SHP77 treated with DMSO at 0.1 percent for 48 hours (cell line): ENCODE measurements at regions not wholly inside any gene's neighbourhood (a gene's known extent, or its start where the extent isn't known, plus 50 kb on each side); places are given as distances from the start of the nearest gene placed in this dataset.
"Not testable (repeated sequence)": the region's sequence is repeated elsewhere in the genome, so short reads cannot be mapped to it uniquely, and the experiment has no call there.

Experiments
- DNase-seq: peaks from one replicate; lab custom pipeline; 2025; lab: John Stamatoyannopoulos, UW

GRCh38 chr18:10120622-10121021, 206.8 kb downstream of the VAPA start:
- DNase-seq = no peak

DNA sequence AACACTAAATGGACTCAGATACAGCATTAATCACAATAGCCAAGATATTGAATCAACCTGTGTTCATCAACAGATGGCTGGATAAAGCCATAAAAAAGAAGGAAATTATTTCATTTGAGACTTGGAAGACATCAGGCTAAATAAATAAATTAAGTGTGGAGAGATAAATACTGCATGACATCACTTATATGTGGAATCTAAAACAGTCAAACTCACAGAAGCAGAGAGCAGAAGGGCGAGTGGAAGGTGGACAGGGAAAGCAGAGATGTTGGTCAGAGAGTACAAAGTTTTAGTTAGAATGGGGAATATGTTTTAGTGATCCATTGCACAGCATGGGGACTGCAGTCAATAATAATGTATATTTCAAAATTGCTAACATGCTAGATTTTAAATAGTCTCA, 207.2 kb downstream of the VAPA start:
- no peak for DNase-seq

- DNase-seq = peak; percentile 78
These were observed 208.1 kb downstream of the VAPA start for GRCh38 chr18:10121786-10122515.

DNA sequence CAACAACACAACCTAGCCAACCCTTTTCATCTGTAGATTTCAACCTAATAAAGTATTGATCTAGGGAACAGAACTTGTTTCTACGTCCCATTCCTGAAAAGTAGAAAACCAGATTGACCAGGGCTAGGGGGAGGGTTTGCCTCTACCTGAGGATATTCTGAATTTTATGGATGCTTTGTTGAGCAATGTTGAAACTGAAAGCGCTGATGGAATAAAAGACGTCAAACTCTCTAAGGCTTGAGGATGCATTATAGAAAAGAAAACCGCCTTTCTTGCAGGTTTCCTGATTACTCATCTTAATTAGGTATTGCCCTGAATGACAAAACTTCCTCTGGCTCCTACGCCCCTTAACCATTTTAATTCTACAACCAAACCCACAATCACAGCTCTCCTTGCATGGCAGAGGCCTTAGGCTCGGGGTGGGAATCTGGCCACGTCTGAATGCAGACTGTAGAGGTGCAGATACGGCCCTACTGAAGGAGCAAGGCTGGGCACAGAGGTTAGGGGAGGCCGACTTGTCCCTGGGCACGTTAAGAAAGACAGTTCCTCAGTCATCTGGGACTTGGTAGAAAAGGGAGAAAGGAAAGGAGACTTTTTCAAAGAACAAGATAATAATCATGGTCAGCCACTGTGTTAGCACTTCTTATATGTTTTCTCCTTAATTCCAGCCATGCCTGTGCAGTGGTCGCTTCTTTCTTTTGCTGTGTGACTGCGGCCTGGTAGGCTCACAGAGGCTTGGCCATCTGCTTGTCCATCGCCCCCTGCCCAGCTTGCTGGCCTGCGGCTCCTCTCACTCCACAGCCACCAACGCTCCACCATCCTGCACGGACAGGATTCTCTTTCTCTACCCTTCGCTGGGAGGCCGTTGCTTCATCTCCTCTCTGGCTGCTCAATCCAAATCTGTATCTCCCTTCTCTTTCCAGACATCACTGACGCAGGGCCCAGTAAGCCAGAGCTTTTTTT, 209.5 kb downstream of the VAPA start:
- no peak for DNase-seq

DNA sequence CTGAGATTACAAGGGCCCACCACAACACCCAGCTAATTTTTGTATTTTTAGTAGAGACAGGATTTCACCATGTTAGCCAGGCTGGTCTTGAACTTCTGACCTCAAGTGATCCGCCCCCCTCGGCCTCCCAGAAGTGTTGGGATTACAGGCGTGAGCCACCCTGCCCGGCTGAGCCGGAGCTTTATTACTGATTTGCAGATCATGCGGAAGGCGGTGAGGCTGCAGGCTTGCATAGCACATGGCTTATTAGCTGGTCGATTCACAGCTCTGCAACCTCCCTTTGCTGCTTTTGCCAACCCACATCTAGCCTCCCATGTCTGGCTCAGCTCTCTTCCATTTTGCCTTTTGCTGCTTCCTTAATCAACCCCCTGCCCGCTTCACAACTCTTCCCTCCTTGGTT, 210.3 kb downstream of the VAPA start:
- DNase-seq = no peak

- no peak for DNase-seq
These were observed 210.7 kb downstream of the VAPA start for GRCh38 chr18:10124557-10124956.

GRCh38 chr18:10124967-10125366, 211.2 kb downstream of the VAPA start:
- no peak for DNase-seq

GRCh38 chr18:10127729-10128128, 213.9 kb downstream of the VAPA start:
- DNase-seq = no peak

DNA sequence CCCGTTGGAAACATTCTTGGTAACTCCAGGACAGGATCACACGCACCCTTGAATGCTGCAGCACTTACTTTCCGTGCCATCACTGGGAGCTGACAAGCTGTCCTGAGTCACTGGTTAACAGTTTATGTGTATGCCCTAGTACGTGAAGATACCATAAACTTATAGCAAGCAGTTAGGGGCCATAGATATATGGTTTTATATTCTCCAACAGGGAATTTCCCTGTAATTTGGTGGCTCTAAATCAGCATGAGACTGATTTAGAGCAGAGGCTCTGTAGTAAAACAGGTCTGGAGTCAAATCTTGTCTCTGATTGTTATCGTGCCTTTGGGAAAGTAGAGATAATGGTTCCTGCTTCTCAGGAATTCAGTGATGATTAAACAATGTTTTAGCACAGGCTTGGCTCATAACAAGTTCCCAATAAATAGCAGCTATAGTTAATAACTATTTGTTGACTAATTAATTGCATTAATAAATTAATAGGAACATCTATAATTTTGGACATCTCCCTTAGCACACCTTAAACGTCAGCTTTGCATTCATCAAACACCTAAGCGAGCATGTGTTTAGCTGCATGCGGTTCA, 215.2 kb downstream of the VAPA start:
- no peak for DNase-seq

- DNase-seq = no peak
These were observed 216.8 kb downstream of the VAPA start for GRCh38 chr18:10130606-10131005.

- no peak for DNase-seq
These were observed 217.3 kb downstream of the VAPA start for GRCh38 chr18:10131081-10131459.

DNA sequence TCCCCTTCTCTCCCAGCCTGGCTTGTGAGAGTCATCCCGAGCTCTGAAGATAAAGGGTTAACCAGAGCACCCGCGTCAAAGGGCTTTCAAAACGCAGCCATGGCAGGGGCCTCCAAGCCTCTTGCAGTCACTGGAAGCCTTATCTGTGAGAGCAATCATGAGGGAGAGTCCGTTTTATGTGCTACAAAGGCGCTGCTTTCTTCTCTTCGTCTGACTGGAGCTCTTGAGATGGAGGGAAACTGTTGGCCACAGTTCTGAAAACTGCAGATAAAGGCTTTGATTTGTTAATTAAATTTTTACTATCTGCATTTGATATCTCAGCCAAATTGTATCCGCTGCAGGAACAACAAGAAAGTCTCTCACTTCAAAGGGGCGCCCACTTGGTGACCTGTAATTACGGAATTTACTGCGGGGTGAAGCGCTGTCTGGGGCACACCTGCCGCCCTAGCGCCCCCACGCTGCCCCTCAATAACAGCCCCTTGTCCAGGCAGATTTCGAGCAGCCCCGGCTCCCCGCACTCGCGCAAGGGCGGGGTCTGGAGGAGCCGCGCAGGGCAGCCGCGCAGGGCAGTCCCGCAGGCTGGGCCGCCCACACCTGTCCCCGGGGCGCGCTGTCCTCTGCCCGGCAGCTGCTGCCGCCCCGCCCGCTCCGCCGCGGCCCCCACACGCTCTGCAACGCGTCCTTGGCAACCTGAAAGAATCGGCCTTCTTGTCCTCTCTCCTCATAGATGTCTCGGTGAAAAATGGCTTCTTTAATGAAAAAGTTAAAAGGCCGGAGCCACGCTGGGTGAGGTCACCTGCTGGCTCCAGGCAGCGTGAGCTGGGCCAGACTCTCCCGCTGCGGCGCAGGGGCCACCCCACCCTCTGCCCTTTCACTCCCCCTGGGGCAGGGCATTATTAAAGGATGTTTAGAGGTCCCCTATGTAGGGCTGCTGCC, 217.9 kb downstream of the VAPA start:
- no peak for DNase-seq

- DNase-seq = no peak
These were observed 219.7 kb downstream of the VAPA start for GRCh38 chr18:10133516-10133915.

- no peak for DNase-seq
These were observed 220.4 kb downstream of the VAPA start for GRCh38 chr18:10134204-10134603.

DNA sequence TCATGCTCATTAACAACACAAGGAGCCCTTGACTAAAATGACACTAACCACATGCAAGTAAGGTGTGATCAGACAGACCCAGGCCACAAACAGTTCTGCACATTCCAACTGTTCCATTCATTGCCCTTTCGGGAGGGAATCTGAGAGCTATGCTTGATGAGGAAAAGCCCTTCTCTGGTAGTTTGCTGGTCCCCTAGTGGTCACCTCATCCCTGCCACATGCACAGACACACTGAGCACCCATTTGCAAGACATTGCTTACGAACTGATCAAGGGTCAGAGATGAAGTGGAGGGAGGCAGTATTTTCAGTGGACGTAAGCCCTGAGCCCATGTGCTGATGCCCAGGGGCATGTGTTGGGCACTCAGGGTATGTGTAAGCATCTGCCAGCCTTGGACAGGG, 220.9 kb downstream of the VAPA start:
- not testable (repeated sequence) for DNase-seq

DNA sequence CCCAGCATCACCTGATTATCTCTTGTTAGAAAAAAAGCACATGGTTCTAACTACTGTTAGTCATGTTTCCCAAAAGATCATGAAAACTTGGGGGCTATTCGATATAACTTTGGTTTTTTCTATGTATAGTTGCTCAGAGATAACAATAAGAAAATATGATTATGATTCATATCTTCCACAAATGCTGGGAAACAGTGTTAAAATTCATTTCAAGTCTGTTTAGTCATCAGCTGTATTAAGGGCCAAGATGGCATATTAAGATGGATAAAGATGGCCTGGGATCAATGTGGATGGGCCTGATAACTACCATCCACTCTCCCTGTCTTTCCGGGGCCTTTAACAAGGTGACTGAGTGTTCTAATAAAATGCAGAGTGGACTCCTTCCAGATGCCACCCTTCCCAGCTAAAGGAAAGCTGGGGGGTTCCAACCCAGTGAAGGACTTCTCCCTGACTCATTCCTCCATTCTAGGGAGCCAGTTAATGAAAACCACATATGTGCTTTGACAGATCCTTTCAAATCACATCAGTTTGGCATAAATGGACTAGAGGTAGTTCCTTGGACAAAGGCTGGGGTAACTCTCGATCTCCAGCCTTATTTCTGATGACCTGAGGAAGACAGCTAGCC, 221.6 kb downstream of the VAPA start:
- no peak for DNase-seq

DNA sequence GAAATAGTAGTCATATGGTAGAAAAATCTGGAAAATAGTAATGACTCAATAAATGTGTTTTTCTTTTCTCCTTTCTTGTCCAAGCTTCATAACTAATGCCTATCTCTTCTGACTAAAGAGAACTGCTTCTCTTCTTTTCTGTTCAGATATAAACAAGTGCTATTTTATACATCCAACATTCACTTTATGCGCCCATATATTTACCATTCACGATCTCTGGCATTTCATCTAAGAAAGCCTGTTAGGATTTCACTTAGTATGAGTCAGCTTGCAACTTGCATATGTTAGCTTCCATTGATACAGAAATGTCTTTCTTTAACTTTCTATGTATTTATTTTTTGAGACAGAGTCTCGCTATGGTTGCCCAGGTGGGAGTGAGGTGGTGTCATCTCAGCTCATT, 224.9 kb downstream of the VAPA start:
- no peak for DNase-seq

DNA sequence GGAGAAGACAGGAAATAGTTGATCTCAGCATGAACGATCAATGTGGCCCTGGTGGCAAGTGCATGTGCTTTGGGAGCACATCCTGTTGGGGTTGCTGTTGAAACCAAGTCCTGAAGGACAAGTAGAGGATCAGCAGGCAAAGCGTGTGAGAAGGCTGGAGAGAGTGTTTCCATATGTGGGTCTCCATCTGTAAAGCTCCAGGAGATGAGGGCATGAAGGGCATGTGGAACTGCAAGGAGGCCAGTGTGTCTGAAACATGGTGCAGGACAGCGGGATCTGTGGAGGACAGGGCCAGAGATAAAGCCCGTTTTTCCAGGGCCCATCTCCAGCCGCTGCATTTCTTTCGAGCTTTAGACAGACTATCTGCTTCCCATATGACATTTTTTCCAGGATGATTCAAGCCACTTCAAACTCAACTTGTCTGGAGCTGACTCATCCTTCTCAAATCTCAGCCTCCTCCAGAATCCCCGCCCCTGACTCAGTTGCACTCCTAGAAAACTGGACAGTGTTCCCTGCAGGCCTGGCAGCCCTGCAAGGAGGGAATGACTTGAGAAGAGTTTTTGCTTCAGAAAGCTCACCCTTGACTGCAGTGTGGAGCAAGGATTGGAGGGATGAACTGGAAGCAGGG, 226.1 kb downstream of the VAPA start:
- DNase-seq = no peak

DNA sequence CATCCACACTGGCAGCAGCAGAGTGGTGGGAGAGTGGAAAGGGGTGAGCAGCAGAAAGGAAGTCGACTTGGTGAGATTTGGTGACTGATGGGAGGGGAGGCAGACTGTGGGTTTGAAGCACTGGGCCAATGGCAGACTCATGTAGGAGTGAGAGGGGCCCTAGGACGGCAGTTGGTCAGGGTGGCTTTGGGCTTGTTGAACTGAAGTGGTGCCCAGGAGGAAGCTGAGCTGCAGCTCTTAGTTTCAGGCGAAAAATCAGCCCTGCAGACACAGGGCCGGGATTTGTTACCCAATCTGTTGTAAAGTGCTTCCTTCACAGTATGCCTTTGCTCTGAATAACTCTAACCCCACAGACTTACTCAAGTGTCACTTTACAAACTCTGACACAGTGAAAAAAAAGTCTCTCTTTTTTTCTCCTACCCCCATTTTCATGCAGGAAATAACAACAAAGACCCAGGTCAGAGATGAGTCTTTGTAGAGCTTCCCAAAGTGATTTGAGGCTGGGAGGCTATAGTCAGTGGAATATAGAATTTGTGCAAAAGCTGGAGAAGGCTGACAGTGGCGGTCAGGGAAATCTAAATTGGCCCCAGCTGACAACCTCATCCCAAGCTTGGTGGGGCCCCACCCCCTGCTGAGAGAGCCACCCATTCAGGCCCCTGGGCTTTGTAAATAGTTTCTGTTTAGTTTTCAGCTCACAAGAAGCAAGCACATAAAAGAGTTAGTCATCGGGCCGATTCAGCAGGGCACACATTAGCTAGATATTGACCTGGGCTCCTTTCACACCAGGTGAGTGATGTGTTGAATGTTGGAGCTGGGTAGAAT, 226.9 kb downstream of the VAPA start:
- peak; percentile 27 for DNase-seq

GRCh38 chr18:10141559-10141958, 227.7 kb downstream of the VAPA start:
- no peak for DNase-seq
